Activated naive CD8-positive, alpha-beta T cell treated with anti-CD3 and anti-CD28 coated beads for 36 hours (primary cell): ENCODE measurements at regions not wholly inside any gene's neighbourhood (a gene's known extent, or its start where the extent isn't known, plus 50 kb on each side); places are given as distances from the start of the nearest gene placed in this dataset.

ENCODE experiments used
- DNase-seq: peaks from one replicate; pipeline ENCODE4 v3.0.0; 2021
- H3K27ac Mint-ChIP-seq: one replicate; pipeline ENCODE4 v1.8.0; 2022; ENCODE audit warnings: mild to moderate bottlenecking, moderate library complexity, mixed read lengths
- H3K27me3 Mint-ChIP-seq: one replicate; pipeline ENCODE4 v1.8.0; 2022; ENCODE audit warnings: mild to moderate bottlenecking, mixed read lengths
- H3K36me3 Mint-ChIP-seq: one replicate; pipeline ENCODE4 v1.8.0; 2021; ENCODE audit warnings: mild to moderate bottlenecking, mixed read lengths
- H3K4me1 Mint-ChIP-seq: one replicate; pipeline ENCODE4 v1.8.0; 2021; ENCODE audit warnings: mixed read lengths
- H3K4me3 Mint-ChIP-seq: one replicate; pipeline ENCODE4 v1.8.0; 2022; ENCODE audit warnings: mild to moderate bottlenecking, moderate library complexity, mixed read lengths
- H3K9me3 Mint-ChIP-seq: one replicate; pipeline ENCODE4 v1.8.0; 2022; ENCODE audit warnings: mixed read lengths

DNA sequence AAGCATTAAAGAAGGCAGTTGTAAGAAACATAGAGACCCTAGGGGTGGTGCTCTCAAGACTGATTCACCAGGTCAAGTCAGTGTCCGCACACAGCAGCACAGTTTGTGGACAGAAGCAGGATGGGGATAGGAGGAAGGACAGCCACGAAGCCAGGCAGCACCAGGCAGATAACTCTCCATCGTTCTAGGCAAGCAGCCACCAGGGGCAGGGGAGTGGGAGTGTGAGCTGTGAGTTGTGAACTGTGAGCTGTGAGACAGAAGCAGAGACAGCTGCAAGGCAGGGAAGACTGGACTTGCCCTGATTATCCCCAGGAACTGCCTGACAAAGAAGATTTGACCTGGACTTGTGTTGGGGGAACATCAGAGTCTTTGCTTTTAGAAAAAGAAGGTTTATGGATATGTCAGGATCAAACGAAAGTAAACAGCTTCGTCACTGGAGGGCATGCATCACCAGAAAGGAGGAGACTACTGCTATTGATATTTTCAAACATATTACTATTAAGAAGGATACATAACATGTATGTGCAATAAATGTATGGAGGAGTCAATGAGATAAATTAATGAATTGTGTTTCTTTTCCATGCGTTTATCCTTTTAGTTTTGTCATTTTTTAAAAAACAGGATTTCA is 286.1 kb downstream of the IRS2 start:
- Mint-ChIP-seq H3K4me1 (no peaks in the 10 kb centered on the region), H3K36me3 (no peaks in the 10 kb centered on the region), H3K9me3 (peaks cover 3% of the 10 kb centered on the region), H3K27me3 (no peaks in the 10 kb centered on the region), H3K4me3 (no peak overlapping the region), H3K27ac (no peak overlapping the region)
- no peak for DNase-seq

DNA sequence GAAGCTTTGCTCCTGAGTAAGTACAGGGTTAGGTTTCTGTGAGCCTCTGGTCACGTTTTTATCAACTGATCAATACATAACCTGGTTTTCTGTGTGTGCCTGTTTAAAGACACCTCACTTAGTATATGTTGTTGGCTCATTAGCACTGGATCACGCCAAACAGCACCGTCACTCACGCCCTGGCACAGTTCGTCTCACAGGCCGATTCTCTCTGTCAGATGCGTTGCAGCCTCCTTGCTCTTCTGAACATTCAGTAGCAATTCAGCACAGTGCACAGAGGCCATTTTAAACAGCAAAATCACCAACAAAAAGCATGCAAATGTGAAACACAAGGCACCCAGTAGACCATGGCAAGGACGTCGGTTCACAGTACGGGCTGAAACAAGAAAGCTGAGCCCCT is 288.5 kb downstream of the IRS2 start:
- Mint-ChIP-seq H3K27me3 (no peaks in the 10 kb centered on the region), H3K36me3 (no peaks in the 10 kb centered on the region), H3K4me3 (no peak overlapping the region), H3K27ac (no peak overlapping the region), H3K9me3 (no peaks in the 10 kb centered on the region), H3K4me1 (no peaks in the 10 kb centered on the region)
- no peak for DNase-seq

DNA sequence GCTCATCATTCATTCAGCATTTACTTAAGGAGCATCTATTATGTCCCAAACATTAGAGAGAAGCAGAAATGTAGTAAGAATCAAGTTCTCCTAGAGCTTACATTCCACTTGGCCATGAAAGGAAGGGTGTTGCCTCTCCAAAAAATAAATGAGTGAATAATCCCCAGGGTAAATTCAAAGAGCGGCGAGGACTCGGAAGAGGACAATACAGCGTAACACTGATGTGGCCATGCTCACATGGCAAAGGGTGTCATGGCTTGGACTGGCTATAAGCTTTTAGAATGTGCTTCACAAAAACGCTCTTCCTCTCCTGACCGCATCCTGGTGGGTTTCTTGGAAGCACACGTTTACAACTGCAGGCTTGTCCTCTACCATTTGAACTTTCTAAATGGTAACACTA is 290.2 kb downstream of the IRS2 start:
- peaks cover 8% of the 10 kb centered on the region for H3K27me3 Mint-ChIP-seq
- H3K4me3 Mint-ChIP-seq, result no peak overlapping the region
- no peak for DNase-seq
- no peaks in the 10 kb centered on the region for H3K36me3 Mint-ChIP-seq
- H3K4me1 Mint-ChIP-seq, result no peaks in the 10 kb centered on the region
- H3K27ac Mint-ChIP-seq, result no peak overlapping the region
- H3K9me3 Mint-ChIP-seq, result no peaks in the 10 kb centered on the region

DNA sequence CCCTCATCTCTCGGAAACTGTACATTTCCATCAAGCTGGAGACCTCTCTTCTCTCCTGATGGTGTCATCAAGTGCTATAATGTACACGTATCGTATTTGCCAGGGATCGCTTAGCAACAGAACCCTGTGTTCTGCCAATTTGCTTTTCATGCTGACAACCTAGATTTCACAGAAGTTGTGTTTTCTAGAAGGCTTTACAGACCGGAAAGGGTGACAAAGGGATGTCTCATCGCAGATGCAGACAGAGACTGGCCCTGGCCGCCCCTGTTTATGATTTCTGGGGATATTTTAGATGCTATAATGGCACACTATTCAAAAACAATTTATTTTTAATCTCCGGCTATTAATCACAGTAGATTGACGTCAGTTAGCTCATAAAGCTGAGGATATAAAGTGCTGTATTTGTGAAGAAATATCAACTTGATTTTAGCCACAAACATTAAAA is 291.4 kb downstream of the IRS2 start:
- Mint-ChIP-seq H3K4me1 (no peaks in the 10 kb centered on the region), H3K27me3 (peaks cover 11% of the 10 kb centered on the region), H3K36me3 (no peaks in the 10 kb centered on the region), H3K4me3 (no peak overlapping the region), H3K27ac (no peak overlapping the region), H3K9me3 (no peaks in the 10 kb centered on the region)
- no peak for DNase-seq

DNA sequence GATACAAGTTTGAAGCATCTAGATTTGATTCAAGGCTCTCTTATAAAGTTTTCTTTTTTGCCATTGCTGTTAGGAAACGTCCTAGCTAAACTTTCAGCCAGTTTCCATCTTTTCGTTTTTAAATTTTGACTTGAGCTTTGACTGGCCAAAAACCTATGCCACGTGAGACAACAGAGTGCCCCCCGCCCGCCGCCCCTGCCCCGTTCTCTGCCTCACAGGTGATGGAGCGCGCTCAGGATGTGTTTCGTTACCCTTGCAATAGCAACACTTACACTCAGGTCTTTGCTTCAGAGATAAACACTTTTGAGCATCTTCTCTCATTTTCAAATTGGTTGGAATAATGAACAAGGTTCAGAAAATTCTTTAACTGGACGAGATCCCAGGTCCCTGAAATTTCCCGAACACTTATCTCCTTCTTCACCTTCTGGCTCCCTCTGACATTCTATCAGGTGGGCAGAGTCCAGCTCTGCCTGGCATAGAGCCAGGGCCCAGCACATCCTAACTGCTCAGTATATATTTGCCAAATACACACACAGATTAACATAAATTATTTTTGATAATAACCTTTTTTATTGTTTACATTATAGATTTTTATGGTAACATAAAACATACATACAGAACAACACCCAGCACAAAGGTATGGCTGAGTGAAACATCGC is 301.1 kb downstream of the IRS2 start:
- DNase-seq, result no peak
- H3K36me3 Mint-ChIP-seq, result no peaks in the 10 kb centered on the region
- no peak overlapping the region for H3K4me3 Mint-ChIP-seq
- H3K27ac Mint-ChIP-seq, result no peak overlapping the region
- no peaks in the 10 kb centered on the region for H3K9me3 Mint-ChIP-seq
- H3K27me3 Mint-ChIP-seq, result peaks cover 4% of the 10 kb centered on the region
- no peaks in the 10 kb centered on the region for H3K4me1 Mint-ChIP-seq

DNA sequence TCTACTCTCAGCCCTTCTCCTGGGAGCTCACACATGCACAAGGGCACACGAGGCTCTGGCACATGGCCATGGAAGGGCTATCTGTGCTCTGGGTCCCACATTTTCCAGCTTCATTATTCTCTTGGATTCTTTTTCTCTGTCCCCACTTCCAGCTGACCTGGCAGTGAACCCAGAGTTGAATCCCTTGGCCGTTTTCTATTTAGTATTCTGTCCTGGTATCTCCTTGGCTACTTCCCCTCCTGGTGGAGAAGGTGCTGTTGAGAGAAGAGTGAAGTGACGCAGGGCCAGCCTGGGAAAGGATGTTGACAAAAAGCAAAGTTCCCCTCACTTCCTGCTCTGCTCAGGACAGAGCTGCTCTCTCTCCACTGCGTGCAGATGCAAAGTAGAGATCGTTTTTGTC is 303.1 kb downstream of the IRS2 start:
- DNase-seq, result no peak
- Mint-ChIP-seq H3K4me1 (no peaks in the 10 kb centered on the region), H3K4me3 (no peak overlapping the region), H3K9me3 (no peaks in the 10 kb centered on the region), H3K27me3 (peaks cover 3% of the 10 kb centered on the region), H3K27ac (no peak overlapping the region), H3K36me3 (no peaks in the 10 kb centered on the region)

DNA sequence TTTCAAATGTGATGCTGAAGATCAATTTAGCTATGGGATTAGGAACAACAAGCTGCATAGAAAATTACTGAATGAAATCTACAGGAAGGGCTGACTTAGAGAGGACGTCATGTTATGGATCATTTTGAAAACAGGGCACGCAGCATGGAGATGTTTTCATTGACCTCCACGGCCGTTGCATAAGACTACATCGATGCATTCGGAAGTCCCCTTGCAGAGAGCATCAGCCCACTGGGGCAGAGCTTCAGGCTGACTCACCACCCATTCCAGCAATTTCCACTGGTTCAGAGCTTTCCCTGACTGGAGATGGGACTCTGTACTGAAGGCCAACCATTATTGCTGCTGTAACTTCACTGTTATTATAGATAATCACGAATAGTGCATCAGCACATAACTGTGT is 305.3 kb downstream of the IRS2 start:
- DNase-seq, result no peak
- peaks cover 3% of the 10 kb centered on the region for H3K27me3 Mint-ChIP-seq
- H3K4me3 Mint-ChIP-seq, result no peak overlapping the region
- no peak overlapping the region for H3K27ac Mint-ChIP-seq
- no peaks in the 10 kb centered on the region for H3K4me1 Mint-ChIP-seq
- H3K9me3 Mint-ChIP-seq, result no peaks in the 10 kb centered on the region
- H3K36me3 Mint-ChIP-seq, result no peaks in the 10 kb centered on the region

DNA sequence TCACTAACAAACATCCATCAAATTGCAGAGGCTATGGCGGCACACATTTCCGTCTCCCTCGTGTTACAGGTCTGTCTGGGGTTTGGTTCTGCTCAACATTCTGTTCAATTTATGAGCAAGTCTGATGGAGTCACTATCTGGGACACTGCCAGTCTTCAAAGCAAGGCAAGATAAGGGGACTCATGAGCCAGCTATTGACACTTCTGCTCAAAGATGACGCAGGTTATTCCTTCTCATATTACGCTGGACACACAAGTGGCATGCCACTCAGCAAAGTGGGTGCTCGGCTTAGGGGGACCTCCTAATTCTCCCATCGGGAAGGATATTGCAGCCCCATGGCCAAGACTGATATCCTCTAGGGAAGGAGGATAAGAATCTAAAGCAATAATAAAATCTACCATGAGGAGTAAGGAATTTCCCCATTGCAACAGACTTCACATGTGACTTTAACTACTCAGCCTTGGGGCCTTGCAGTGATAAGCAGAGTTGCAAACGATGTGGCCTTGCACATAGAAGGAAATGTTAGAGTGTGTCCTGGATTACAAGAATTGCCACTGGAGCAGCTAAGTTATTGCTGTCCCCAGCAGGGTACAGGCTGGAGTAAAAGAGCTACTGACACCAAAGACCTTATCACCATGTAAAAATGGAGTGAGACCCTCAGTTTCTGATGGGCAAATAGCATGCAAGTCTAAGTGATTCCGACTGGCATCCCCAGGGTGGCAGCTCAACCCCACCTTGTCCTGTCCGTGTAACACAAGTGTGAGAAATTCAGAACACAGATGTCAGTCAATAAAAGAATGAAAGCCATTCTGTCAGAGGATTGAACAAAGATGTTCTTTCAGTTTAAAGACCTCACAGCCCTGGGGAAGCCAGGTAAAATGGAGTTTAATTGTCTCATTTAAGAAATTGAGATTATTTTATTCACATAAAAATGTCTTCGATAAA is 306.1 kb downstream of the IRS2 start:
- no peaks in the 10 kb centered on the region for H3K36me3 Mint-ChIP-seq
- no peak overlapping the region for H3K27ac Mint-ChIP-seq
- H3K27me3 Mint-ChIP-seq, result peaks cover 3% of the 10 kb centered on the region
- H3K4me1 Mint-ChIP-seq, result no peaks in the 10 kb centered on the region
- DNase-seq, result no peak
- no peaks in the 10 kb centered on the region for H3K9me3 Mint-ChIP-seq
- no peak overlapping the region for H3K4me3 Mint-ChIP-seq

DNA sequence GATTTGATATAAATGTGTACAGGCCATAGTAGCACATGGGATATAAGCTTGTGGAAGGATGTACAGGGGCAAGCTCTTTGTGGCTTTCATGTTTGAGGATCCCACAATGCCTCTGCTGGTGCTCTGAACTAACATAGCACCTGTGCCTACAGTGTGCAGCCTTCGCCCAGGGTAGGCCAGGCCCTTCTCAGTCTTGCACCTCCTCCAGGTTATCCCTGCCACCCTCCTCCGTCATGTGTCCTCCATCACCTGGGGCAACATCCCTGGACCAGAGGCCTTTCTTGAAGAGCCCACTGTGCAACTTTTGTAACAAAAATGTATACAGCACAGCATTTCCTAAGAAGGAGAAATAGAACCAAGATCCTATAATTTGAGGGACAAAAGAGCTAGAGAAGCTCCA is 306.8 kb downstream of the IRS2 start:
- Mint-ChIP-seq H3K27ac (no peak overlapping the region), H3K4me3 (no peak overlapping the region), H3K4me1 (no peaks in the 10 kb centered on the region), H3K36me3 (no peaks in the 10 kb centered on the region), H3K27me3 (peaks cover 3% of the 10 kb centered on the region), H3K9me3 (no peaks in the 10 kb centered on the region)
- no peak for DNase-seq

DNA sequence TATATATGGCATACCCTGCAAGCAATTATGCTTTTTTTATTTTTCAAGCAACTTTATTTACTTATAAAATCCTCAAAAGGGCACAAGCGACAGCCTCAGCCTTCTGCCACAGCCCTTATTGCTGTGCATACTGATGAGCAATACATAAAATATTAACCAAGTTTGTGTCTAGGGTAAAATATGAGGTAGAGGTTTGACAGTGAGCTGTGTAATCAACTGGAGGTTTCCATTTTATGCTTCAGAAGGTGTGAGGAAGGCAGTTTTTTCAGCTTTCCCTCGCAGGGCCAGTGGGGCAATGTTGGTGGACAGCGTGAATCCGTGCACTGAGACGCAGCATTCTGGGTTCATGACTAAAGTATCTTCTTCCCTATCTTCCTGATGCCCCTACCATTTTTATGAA is 310.4 kb downstream of the IRS2 start:
- DNase-seq, result no peak
- Mint-ChIP-seq H3K27ac (no peak overlapping the region), H3K4me3 (no peak overlapping the region), H3K9me3 (no peaks in the 10 kb centered on the region), H3K4me1 (no peaks in the 10 kb centered on the region), H3K36me3 (no peaks in the 10 kb centered on the region), H3K27me3 (no peaks in the 10 kb centered on the region)

DNA sequence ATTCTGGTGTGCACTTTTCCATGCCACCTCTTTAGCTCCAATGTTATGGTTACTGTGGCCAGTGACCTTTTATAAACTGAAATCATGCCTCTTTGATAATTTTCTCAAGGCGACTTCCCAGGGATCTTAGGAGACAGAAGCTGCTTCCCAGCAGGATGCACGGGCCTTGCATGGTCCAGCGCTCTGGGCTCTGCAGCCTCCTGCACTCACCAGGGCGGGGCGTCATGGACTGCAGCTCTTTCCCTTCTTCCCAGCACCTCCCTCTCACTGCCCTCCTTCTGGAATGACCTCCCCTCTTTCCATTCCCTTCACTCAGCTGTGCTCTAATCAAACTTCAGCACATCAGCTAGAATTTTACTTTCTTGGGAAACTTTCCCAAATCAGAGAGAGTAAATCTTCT is 318.3 kb downstream of the IRS2 start:
- Mint-ChIP-seq H3K4me1 (no peaks in the 10 kb centered on the region), H3K36me3 (no peaks in the 10 kb centered on the region)

DNA sequence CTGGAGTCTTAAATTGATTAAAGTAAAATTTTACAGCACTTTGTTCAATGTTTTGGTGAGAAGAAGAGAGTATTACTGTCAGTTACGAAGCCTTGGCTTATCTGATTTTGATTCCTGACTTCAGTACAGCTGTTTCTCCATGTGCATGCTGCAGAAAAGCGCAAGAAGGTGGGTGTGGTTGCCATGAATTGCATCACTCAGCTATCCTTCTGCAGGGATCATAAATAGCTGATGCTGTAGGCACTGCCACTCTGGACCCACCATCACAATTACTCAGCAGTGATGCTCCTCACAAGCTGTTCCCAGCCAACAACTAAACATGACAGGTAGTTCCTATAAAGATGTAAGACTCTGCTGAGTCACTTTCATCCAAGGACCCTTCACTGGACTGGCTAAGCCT is 321.2 kb downstream of the IRS2 start:
- Mint-ChIP-seq H3K4me3 (no peak overlapping the region), H3K4me1 (no peaks in the 10 kb centered on the region)

More for the DNA sequence above, 318.3 kb downstream of the IRS2 start:
- Mint-ChIP-seq H3K9me3 (peaks cover 7% of the 10 kb centered on the region), H3K4me3 (no peak overlapping the region), H3K27ac (no peak overlapping the region), H3K27me3 (peaks cover 8% of the 10 kb centered on the region)
- DNase-seq, result no peak

DNA sequence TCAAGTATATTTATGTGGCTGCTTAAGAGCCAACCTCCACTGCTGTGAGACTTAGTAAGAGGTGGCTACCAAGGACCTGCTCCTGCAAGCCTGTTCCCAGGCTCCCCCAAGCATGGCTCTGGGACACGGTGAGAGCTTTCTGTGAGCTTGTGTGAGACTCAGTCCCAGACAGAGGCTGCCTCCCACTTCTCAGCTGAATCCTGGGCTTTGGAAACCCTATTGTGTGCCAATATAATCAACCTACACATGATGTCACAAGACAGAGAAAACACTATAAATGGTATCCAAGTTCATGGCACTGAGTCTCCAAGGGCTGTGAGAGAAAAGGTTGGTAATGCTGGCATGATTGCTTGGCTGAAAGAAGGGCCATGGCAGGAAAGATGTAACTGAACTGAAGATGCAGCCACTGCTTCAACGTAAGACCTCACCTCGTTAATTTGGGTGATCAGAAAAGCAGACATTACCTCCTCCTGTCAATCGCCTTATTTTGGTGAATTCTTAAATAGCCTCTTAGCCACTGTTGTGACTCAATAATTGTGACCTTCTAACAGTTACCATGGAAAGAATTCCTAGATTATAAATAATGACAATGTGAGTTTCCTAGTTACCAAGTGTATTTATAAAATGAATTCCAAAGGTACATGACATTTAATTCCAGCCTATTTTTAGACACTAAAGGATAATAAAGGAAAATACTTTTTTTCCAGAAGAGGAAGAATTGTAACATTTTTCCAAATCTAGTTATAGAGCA is 332.0 kb downstream of the IRS2 start:
- Mint-ChIP-seq H3K27me3 (peaks cover 2% of the 10 kb centered on the region), H3K4me1 (no peaks in the 10 kb centered on the region), H3K36me3 (no peaks in the 10 kb centered on the region), H3K4me3 (no peak overlapping the region), H3K27ac (no peak overlapping the region), H3K9me3 (no peaks in the 10 kb centered on the region)
- no peak for DNase-seq

More for the DNA sequence above, 321.2 kb downstream of the IRS2 start:
- H3K36me3 Mint-ChIP-seq, result no peaks in the 10 kb centered on the region
- H3K9me3 Mint-ChIP-seq, result peaks cover 15% of the 10 kb centered on the region
- DNase-seq, result no peak
- H3K27me3 Mint-ChIP-seq, result peaks cover 10% of the 10 kb centered on the region
- no peak overlapping the region for H3K27ac Mint-ChIP-seq

DNA sequence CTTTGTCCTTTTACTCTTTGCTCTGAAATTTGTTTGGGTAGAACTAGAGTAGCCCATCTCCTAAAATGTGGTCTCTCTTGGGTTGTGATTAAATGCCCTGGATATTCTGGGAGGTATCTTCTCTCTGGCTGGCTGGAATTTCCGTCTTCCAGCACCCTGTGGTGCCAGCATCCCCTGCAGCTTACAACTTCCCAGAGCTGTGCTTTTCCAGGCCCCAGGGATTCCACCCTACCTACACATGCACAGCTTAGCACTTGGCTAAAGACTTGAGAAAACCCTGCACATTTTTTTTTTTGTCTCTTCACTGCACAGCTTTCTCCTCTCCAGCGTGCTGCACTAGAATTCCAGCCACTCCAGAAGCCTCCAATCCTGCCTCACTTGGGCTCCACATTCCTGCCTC is 334.7 kb downstream of the IRS2 start:
- Mint-ChIP-seq H3K9me3 (no peaks in the 10 kb centered on the region), H3K4me1 (no peaks in the 10 kb centered on the region), H3K36me3 (no peaks in the 10 kb centered on the region), H3K27me3 (no peaks in the 10 kb centered on the region), H3K27ac (no peak overlapping the region), H3K4me3 (no peak overlapping the region)
- no peak for DNase-seq

DNA sequence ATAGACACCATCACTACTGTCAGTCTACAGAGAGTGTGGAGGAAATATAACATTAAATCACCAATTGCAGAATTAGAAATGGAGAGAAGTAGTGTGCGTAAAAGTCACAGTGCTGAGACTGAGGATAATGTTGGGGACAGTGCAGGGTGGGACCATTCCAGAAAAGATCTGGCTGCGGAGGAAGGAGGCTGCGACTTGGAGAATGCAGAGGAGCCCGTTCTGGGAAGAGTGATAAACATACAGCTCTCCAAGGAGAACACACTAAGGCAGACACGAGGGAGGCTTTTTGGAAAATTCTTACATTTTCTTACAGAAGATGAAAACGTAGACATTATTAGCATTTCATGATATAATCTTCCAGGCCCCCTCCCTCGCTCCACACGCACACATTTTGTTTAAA is 337.8 kb downstream of the IRS2 start:
- Mint-ChIP-seq H3K27ac (no peak overlapping the region), H3K36me3 (no peaks in the 10 kb centered on the region), H3K9me3 (peaks cover 3% of the 10 kb centered on the region), H3K4me1 (no peaks in the 10 kb centered on the region), H3K27me3 (no peaks in the 10 kb centered on the region), H3K4me3 (no peak overlapping the region)
- no peak for DNase-seq
